HG03565 (cell line): ENCODE measurements at regions not wholly inside any gene's neighbourhood (a gene's known extent, or its start where the extent isn't known, plus 50 kb on each side); places are given as distances from the start of the nearest gene placed in this dataset.

Experiments used
- ATAC-seq: cut with Tn5 transposase; IDR thresholded peaks from one replicate; pipeline ENCODE4 v1.9.1; 2021; ENCODE audit warnings: mild to moderate bottlenecking, moderate library complexity; ENCODE audit not compliant: unreplicated experiment

DNA sequence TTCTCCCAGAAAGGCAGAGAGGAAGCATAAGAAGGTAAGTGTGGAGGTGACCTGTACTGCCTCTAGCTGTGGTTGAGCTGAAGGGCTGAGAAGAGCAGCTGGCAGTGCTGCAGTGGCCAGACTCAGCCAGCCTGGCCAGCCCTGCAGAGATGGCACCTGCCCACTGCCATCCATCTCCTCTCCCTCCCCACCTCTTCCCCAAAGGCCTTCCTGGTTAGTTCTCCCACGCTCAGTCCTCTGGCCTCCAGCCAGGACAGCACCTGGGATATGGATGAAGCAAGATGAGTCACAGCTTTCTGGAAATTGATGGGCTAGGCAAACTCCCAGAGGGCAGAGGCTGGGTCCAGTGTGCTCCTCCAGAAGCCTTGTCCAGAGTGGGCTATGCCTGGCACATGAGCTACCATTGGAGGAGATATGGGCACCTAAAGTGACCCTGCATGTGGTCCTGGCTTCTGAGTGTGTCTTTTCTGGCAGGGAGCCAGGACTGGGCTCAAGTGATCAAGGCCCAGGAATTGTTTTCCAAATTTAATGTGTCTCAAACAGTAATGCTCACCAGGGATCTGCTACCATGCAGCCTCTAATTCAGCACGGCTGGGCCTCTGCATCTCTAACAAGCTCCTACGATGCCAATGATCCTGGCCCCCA is 81.0 kb upstream of the CACUL1 start:
- ATAC-seq = no peak

DNA sequence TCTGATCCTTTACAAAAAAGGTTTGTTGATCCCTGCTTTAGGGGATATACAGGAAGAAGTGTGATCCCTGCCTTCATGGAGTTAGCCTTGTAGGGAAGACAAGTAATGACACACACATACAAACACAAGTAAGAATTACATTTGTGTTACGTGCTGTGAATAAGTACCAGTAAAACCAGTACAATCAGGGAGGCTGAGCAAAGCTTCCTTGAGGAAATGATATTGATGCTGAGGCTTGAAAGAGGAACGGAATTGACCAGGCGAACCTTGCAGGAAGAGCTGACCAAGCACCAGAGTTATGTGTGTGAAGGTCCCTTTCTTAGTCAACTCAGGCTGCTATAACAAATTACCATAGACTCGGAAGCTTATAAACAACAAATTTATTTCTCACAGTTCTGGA is 83.6 kb upstream of the CACUL1 start:
- no peak for ATAC-seq

DNA sequence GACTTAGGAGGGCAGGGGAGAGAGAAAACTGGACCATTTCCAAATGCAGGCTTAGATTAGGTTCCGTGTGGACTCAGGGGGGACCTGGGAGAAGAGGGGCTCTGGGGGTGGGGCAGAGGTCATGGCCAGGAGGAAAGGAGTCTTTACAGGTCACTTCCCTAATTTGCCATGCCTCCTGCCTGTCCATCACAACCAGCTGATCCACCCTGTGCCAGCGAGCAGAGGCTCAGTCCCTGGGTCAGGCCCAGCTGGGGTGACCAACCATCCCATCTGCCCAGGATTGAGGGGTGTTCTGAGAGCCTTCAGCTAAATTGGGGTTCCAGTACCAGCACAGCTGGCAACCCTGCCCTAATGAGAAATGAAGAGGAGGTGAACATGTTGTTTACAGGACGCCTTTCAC is 84.6 kb upstream of the CACUL1 start:
- ATAC-seq = no peak

DNA sequence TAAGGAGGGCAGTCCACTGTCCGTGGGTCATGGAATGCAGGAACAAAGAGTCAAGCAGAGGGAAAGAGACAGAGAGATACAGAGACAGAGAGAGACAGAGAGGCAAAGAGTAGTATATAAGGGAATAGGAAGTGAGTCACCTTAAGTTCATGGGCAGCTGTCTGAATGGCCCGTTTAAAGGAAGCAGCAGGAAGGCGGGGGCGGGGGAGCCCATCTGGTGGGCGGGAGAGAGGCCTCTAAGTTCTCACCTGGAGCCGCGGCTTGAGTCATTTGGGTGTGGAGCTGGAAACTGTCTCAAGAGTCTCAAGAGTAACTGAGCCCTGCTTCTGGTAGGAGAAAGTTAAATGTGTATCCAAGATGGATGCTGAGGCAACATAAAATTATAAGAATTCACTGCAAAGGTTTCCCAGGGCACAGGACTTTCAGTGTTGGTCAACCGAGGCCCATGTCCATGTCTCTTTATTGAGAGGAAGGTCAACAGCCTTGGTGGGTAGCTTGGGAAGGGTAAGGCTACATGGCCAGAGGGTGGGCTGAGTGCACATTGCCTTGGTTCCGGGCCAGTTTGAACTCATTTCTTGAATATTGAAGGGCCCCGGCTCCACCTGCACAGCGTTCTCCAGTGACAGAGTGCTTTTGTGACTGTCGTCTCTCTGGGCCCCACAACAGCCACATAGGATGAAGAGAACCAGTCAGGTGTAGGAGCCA is 85.5 kb upstream of the CACUL1 start:
- no peak for ATAC-seq

DNA sequence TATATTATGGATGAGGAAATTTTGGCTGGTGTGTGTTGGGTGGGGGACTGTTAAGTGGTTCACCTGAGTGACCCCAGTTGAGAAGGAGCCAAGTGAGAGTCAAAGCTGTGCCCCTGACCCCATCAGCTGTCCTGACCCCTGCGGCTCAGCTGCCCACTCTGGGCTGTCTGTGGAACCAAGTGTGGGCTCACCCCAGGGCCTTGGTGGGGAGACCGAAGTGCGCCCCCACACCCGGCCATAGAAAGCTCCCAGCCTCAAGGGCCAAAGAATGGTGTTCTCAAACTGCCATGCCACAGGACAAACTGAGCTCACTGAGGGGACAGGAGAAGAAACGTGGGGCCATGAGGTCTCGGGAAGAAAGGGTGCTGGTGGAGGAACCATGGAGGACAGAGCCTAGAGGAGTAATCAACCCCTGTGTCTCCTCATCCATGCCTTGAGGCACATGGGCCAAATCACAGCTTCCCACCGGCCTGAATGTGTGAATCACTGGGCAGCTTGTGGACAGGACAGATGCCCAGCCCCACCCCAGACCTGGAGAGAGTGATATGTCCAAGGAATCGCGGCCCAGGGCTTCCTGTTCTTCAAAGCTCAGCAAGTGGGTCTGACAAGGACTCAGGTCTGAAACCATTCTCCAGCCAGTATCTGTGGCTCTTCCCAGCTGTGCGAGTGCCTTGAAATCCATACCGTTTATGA is 86.2 kb upstream of the CACUL1 start:
- ATAC-seq = no peak

DNA sequence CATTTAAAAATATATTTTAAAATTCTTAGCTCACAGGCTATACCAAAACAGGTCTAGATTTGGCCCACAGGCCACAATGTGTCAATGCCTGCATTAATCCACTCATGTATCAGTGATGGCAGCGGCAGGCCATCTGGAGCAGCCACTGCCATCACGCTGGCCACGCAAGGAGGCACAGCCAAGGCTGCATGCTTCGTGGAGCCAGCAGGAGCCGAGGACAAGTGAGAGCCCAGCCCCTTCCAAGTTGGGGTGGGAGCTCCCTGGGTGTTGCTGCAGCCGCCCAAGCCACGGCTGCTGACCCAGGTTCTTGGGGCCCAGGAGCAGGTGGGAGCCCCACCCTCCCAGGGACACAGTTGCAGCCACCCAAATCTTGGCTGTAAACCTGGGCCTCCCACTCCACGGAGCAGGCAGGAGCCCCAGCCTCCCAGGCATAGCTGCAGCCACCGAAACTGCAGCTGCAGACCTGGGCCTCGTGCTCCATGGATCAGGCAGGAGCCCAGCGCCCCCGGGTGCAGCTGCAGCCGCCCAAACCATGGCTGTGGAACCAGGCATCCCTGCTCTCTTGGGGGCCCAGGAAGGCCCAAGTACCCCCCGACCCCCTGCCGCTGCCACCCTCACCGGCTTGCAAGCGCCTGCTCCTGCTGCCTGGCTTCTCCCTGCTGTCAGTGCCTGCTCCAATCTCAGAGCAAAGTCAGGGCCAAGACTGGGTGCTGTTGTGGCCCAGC is 87.3 kb upstream of the CACUL1 start:
- no peak for ATAC-seq

DNA sequence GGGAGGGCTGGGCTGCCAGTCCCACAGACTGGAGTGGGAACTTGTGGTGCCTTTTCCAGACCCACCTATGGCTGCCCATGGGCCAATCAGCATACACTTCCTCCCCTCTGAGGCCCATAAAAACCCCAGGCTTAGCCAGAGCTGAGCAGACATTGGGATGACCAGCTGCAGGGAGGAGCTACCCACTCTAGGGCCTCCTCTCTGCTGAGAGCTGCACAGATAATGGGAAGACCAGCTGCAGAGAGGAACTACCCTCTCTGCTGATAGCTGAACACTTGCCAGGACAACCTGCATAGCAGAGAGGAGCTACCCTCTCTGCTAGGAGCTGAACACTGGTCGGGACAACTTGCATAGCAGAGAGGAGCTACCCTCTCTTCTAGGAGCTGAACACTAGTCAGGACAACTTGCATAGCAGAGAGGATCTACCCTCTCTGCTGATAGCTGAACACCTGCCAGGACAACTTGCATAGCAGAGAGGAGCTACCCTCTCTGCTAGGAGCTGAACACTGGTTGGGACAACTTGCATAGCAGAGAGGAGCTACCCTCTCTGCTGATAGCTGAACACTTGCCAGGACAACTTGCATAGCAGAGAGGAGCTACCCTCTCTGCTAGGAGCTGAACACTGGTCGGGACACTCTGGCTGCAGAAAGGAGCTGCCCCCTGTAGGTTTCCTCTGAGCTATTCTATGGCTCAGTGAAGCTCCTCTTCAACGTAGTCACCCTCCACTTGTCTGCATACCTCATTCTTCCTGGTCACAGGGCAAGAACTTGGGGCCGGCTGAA is 88.3 kb upstream of the CACUL1 start:
- no peak for ATAC-seq

DNA sequence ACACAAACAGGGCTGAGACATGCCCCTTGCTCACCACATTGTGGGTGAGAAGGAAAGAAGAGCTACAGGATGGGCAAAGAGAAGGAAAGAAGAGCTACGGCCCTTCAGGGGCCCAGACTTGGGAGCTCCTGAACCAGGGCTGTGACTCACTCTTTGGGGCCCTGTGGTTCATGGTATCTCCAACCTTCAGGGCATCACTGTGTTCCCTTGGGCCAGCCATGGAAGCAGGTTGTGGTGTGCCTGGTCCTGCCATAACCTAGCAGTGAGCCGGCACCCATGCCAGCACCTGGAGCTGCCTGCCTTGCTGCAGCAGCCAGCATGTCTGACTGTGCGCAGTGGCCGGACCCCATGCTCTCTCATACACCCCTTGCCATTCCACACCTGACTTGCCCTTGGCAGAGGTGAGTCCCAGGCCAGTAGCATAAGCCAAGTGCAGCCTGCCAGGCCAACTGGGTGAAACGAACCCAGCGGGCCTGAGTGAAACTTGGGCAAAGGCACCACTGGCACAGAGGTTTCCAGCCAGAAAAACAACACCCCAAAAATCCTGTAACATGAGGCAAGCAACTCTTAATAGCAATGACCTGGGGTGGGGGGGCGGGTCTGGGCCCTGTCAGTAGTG is 89.0 kb upstream of the CACUL1 start:
- ATAC-seq = no peak

DNA sequence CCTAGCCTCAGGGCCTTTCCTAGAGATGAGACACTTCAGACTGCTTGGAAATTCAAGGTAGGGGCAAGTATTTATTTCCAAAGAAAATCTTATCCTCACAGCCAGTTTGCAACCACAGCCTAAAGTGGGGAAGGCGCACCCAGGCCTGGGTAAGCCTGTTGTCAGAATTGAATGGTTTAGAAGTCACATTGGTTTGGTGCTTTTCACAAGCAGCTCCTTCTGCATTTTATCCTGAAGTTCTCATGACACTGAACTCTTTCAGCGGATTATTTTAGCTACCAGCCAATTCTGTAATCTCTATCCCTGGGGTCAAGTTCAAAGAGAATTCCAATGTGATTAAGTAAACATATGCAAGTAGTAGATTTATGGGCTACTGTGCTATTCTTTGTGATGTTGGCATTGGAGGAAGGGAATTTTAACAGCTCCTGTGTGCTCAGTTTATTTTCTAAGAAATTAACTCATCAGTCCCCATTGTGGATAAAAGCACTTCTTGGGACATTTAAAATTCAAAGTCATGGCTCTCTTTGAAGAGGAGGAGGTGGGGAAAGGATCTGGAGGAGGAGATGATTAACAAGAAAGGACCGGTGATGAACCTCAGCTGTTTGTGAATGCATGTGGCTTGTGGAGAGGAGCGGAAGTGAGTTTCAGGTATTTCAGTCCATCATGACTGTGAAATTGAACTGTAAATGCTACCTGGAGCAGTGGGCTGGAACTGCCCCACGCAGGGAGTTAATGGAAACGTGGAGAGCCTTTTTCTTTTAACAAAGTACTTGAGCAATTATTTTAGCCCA is 90.2 kb upstream of the CACUL1 start:
- ATAC-seq = no peak

DNA sequence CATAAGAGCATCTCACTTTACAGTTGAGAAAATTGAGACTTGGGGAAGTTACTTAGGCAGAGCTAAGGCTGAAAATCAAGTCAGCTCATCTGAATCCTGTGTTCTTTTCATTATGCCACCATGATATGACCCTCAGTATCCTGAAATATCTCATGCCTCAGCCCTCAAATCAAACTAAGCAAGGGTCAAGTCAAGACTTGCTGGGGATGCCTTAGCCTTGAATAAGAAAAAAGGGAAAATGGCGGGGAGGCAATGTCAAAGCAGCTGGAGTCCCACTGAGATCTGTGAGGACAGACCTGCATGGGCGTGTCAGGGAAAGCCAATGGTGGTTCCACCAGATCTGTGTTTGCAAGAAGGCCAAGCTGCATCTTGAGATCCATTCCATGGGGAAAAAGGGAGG is 91.0 kb upstream of the CACUL1 start:
- ATAC-seq = no peak

DNA sequence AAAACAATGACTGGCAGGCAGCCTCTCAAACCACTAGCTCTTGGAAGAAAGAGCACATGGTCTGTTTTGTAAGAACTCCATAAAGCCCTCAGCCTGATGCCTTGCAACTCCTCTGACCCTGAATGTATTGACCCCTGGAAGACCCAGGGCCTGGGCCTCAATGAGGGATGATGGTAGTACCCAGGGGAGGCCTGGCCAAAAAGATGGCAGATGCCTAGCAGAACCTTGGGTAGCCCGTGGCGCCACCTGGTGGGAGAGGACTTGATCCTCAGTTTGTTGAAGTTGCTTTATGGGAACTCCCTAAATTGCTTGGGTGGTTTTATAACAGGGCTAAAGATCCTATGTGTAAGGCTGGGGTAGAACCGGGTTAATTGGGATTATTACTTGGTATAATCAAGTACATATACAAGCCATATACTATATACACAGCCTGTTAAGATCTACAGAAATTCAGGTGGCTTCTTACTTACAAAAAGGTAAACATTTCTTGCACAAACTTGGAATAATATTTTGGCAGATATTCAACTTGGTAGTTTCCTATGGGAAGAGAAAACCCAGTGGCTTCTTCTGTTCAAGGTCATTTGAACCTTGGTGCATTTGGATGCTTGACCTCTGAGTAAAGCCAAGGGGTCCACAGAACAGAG is 95.8 kb upstream of the CACUL1 start:
- no peak for ATAC-seq

DNA sequence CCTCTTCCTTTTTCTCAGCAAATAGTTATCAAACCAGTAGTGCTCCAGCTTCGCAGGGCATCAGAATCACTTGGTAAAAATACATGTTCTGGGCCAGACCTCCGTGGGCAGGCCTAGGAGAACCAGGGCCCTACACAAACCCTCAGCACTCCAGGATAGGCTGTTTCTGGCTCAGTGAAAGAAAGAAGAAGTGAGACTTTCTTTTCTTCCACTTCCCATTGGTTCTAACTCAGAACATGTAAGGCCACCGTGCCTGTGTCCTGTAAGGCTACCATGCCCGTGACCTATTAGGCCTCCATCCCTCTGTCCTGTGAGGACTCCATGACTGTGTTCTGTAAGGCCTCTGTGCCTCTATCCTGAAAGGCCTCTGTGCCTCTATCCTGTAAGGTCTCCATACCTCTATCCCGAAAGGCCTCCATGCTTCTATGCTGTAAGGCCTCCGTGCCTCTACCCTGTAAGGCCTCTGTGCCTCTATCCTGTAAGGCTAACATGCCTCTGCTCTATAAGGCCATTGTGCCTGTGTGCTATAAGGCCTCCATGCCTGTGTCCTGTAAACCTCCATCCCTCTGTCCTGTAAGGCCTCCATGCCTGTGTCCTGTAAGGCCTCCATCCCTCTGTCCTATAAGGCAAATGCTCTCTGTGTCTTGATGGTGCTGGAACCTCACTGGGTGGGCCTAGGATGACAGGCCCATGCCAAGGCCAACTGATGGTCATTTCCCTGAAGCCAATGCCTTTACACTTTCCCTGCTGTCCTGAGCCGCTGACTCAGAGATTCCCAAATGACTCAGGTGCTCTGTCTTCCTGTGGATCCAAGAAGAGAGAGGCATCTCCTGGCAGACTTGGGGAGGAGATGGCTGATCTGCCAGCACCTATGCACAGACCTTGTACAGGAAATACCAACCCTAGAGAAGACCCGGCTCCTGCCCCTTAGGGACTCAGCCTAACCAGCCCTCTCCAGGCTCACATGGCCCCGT is 96.6 kb upstream of the CACUL1 start:
- ATAC-seq = peak; percentile 56

DNA sequence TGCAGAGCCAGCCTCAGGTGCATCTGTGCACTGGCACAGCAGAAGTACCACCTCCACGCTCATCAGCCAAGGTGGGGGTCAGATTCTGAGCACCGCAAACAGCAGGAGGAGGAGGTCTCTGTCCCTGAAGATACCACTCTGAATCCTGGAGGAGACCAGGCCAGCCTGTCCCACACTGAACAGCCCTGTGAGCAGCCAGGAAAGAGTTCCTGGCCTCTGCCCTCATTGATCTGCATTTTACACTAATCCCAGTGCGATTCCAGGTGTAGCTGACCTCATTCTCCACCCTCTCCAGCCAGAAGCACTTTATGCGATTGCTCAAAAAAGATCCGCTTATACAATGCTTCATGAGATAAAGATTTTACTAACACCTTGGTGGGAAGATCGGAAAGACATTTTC is 99.1 kb upstream of the CACUL1 start:
- no peak for ATAC-seq

DNA sequence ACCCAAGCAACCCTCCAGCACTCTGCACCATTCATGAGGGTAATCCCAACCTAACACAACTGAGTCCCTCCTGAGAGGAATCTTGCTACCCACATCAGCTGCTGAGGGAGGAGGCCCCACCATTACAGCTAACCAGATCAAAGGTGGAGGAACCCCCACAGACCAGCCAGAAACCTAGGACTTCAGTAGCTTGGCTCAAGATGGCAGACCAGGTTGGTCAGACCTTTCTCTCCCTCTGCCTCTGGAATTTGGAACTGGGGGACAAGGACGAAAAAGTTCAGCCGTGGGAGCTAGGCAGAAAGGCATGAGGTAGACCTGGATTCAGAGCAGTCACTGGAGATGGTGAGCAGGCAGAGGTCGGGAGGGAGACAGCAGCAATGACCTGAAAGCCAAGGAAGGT is 101.3 kb upstream of the CACUL1 start:
- no peak for ATAC-seq

DNA sequence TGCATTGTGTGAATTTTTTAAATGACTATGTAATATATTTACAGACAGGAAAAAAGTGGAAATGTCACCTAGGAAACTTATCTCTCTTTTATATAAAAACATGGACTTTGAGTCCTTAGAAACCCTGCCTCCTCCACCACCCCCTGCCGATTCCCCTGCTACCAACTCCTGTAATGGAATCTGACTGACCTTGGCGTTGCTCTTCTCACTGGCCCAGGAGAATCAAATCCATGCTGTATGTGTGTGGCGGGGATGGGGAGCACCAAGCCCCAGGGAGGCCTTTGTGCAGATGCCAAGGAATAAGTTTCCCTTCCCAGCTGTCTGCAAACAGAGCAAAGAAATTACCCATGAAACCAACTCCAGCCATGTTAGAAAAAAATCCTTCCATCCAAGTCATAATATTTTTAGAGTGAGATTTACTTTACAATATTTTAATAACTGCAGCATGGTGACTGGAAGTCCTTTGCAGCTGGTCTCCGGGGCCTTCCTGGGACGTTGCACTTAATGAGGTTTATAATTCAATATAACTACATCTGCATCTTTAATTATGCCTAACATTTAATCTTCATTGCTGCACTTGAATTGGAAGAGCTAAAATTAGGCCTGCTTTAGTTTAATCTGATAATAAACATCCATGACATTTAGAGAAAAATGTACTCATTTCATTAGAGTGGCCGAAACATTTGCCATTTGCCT is 111.4 kb upstream of the CACUL1 start:
- ATAC-seq = no peak

DNA sequence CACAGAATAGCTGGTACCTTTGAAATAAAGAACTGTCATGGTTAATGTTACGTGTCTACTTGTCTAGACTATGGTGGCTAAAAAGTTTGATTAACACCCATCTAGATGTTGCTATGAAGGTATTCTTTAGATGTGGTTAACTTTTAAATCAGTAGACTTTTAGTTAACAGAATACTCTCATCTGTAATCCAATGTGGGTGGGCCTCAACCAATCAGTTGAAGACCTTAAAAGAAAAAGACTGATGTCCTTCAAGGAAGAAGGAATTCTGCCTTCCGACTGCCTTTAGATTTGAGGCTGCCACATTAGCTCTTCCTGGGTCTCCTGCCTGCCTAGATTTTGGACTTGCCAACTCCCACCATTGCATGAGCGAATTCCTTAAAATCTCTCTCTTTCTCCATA is 113.0 kb upstream of the CACUL1 start:
- ATAC-seq = no peak

DNA sequence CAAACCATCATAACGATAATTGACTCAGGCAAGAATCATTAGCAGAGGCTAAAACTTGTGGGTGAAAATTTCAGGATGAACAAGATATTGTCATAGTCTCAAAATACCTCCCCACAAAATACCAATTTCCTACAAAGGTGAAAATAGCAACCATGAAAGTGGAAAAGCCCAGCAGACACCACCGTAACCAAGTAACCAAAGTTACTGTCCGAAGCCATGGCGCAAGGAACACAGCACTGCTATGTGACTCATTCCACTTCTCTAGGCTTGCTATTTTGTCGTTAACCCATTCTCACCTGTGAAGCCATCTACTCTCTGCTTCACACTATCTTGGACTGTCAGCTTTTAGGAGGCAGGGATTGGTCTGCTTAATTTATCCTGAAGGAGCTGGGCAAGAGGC is 113.8 kb upstream of the CACUL1 start:
- ATAC-seq = no peak
